ENCODE measurements at regions not wholly inside any gene's neighbourhood (a gene's known extent, or its start where the extent isn't known, plus 50 kb on each side); places are given as distances from the start of the nearest gene placed in this dataset.

DNA sequence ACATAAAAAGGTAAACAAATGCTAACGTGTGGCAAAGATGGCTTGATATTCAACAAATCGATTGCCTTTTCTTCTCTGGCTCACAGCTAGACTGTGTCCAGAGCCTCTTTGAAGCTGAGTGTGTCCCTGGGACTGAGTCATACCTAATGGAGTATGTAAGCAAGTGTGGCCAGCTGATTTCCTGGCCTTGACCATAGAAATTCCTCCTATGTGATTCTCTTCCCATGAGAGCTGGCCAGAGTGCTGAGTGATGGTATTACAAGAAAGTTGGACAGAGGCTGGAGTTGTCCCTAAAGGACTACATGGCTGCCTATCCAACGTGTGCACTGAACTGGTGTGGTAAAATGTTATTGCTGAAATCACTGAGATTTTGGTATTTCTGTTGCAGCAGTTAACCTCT lies 320.1 kb upstream of the SLC10A2 start:
- TF ChIP-seq, protein P1, sequence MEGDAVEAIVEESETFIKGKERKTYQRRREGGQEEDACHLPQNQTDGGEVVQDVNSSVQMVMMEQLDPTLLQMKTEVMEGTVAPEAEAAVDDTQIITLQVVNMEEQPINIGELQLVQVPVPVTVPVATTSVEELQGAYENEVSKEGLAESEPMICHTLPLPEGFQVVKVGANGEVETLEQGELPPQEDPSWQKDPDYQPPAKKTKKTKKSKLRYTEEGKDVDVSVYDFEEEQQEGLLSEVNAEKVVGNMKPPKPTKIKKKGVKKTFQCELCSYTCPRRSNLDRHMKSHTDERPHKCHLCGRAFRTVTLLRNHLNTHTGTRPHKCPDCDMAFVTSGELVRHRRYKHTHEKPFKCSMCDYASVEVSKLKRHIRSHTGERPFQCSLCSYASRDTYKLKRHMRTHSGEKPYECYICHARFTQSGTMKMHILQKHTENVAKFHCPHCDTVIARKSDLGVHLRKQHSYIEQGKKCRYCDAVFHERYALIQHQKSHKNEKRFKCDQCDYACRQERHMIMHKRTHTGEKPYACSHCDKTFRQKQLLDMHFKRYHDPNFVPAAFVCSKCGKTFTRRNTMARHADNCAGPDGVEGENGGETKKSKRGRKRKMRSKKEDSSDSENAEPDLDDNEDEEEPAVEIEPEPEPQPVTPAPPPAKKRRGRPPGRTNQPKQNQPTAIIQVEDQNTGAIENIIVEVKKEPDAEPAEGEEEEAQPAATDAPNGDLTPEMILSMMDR (IDR thresholded peaks at IDR 0.05; ENCODE audit: control extremely low read depth in 1 of 3, insufficient read depth in 1 of 3, low read depth in 1 of 3, low read length in 3 of 3) = no peak
- no peak for TF ChIP-seq KDM5A (IDR thresholded peaks at IDR 0.05; ENCODE audit: low read length)
- TF ChIP-seq RAD21 (IDR thresholded peaks at IDR 0.05 in 1 of 2, conservative IDR thresholded peaks at IDR 0.05 in 1 of 2; ENCODE audit: low read depth in 2 of 2, low read length in 2 of 2) = no peak
- TF ChIP-seq EZH2 (IDR thresholded peaks at IDR 0.05; ENCODE audit: low read depth, low read length, severe bottlenecking) = no peak
- no peak for TF ChIP-seq MAFK (IDR thresholded peaks at IDR 0.05; ENCODE audit: low read depth, low read length)
- no peak for TF ChIP-seq SP4 (IDR thresholded peaks at IDR 0.05; ENCODE audit: low read length)
- no peak for TF ChIP-seq EGR1 (IDR thresholded peaks at IDR 0.05; ENCODE audit: borderline replicate concordance, low read depth, low read length)
- TF ChIP-seq GABPA (IDR thresholded peaks at IDR 0.05; ENCODE audit: borderline replicate concordance, insufficient read depth, low read length) = no peak
- no peak for TF ChIP-seq JUND (IDR thresholded peaks at IDR 0.05; ENCODE audit: low read length)
- no peak for TF ChIP-seq CREB1 (IDR thresholded peaks at IDR 0.05)
